ENCODE measurements at regions not wholly inside any gene's neighbourhood (a gene's known extent, or its start where the extent isn't known, plus 50 kb on each side); places are given as distances from the start of the nearest gene placed in this dataset.

- no peak for TF ChIP-seq CTCF (IDR thresholded peaks at IDR 0.05; ENCODE audit: extremely low read depth in 1 of 2, insufficient read depth in 1 of 2, low read depth in 1 of 2, low read length in 2 of 2)
- TF ChIP-seq GATA2 (IDR thresholded peaks at IDR 0.05; ENCODE audit: insufficient read depth, insufficient read length, low read depth, low read length) = no peak
- TF ChIP-seq MYC (IDR thresholded peaks at IDR 0.05; ENCODE audit: low read depth, low read length) = no peak
- TF ChIP-seq POLR2A (IDR thresholded peaks at IDR 0.05; ENCODE audit: low read depth, low read length) = no peak
- no peak for TF ChIP-seq POLR2AphosphoS5 (IDR thresholded peaks at IDR 0.05; ENCODE audit: insufficient read depth, low read depth, low read length)
- no peak for TF ChIP-seq EZH2 (IDR thresholded peaks at IDR 0.05; ENCODE audit: borderline replicate concordance, low read depth, low read length, severe bottlenecking)
Measured at GRCh38 chr7:131900785-131901287, 344.4 kb upstream of the PODXL start.
